IPS-18a (cell line): ENCODE measurements at regions not wholly inside any gene's neighbourhood (a gene's known extent, or its start where the extent isn't known, plus 50 kb on each side); places are given as distances from the start of the nearest gene placed in this dataset.

Source experiments
- H3K27ac ChIP-seq: one replicate; pipeline ENCODE4 v1.5.1; 2013; ENCODE audit warnings: low read length
- H3K27me3 ChIP-seq: one replicate; pipeline ENCODE4 v1.6.1; 2013; ENCODE audit warnings: mild to moderate bottlenecking, low read length; ENCODE audit not compliant: control insufficient read depth, insufficient read depth
- H3K36me3 ChIP-seq: one replicate; pipeline ENCODE4 v1.6.1; 2013; ENCODE audit warnings: low read depth, low read length; ENCODE audit not compliant: control insufficient read depth
- H3K4me1 ChIP-seq: one replicate; pipeline ENCODE4 v1.6.1; 2013; ENCODE audit warnings: low read depth, low read length; ENCODE audit not compliant: control insufficient read depth
- H3K4me3 ChIP-seq: one replicate; pipeline ENCODE4 v1.5.1; 2013; ENCODE audit warnings: low read length
- H3K9ac ChIP-seq: one replicate; pipeline ENCODE4 v1.6.1; 2013; ENCODE audit warnings: mild to moderate bottlenecking, low read length, moderate library complexity
- H3K9me3 ChIP-seq: one replicate; pipeline ENCODE4 v1.6.1; 2013; ENCODE audit warnings: low read depth, low read length; ENCODE audit not compliant: control insufficient read depth

DNA sequence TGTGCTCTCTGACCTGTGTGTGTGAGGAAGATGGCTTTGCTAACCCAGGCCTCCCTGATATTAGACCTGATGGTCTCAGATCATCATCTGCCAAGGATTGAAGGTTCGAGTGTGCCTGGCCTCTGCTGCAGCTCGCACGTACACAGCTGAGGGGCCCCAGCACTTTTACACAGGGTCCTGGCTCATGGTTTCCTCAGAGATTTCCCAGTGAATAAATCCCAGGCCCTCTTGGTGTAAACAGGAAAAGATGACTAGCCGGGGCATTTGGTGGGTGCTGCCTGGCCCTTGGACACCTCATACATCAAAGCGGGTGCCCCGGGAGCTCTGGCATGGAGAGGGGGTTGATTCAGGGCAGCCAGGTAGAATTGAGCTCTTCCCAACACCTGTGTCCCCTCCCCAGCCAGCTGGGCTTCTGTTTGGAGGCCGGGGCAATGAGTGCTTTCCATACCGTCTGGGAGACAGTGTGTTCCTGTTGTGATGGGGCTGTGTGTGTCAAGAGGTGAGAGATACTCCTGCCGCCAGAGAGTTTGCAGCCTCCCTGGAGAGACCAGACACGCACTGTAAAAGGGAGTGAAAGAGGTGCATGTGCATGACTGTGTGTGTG is 72.5 kb upstream of the TLE3 start:
- Histone ChIP-seq H3K4me1 (peaks cover 7% of the 10 kb centered on the region), H3K4me3 (no peak overlapping the region), H3K9ac (no peak overlapping the region), H3K36me3 (no peaks in the 10 kb centered on the region), H3K27me3 (no peaks in the 10 kb centered on the region), H3K9me3 (no peaks in the 10 kb centered on the region), H3K27ac (no peak overlapping the region)

- H3K9me3 ChIP-seq: no peaks in the 10 kb centered on the region
- H3K27ac ChIP-seq: no peak overlapping the region
- H3K9ac ChIP-seq: no peak overlapping the region
- peaks cover 9% of the 10 kb centered on the region for H3K4me1 ChIP-seq
- H3K4me3 ChIP-seq: no peak overlapping the region
- H3K27me3 ChIP-seq: no peaks in the 10 kb centered on the region
- no peaks in the 10 kb centered on the region for H3K36me3 ChIP-seq
Measured at GRCh38 chr15:70169147-70169546, 71.4 kb upstream of the TLE3 start.

GRCh38 chr15:70167155-70167554 is 69.4 kb upstream of the TLE3 start:
- peaks cover 9% of the 10 kb centered on the region for H3K4me1 ChIP-seq
- H3K4me3 ChIP-seq: no peak overlapping the region
- no peak overlapping the region for H3K27ac ChIP-seq
- H3K36me3 ChIP-seq: no peaks in the 10 kb centered on the region
- no peak overlapping the region for H3K9ac ChIP-seq
- H3K27me3 ChIP-seq: no peaks in the 10 kb centered on the region
- no peaks in the 10 kb centered on the region for H3K9me3 ChIP-seq

DNA sequence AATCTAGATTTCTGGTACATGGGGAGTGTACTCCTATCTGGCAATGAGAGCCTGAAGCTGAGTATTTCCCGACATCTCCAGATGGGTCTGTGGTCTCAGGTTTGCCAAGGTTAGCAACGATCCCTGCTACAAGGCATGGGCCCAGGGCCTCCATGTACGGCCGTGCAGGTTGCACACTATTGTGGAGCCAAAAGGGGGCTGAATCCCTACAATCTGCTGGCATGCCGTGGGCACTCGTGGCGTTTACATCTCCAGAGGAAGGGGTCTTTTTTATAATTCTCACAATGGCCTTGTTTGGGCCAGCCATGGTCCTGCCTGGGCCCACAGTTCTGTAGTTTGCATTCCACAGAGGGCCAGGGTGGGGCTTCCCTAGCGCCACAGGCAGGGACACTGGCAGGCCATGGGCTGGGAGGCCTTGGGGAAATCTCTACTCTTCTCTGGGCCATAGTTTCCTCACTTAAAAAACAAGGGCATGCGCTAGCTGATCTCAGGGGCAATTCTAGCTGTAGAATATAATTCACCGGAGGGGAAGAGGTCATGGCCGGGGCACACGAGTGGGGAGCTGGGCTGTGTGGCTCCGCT is 68.9 kb upstream of the TLE3 start:
- Histone ChIP-seq H3K27me3 (no peaks in the 10 kb centered on the region), H3K4me1 (peaks cover 9% of the 10 kb centered on the region), H3K9ac (no peak overlapping the region), H3K4me3 (no peak overlapping the region), H3K36me3 (no peaks in the 10 kb centered on the region), H3K9me3 (no peaks in the 10 kb centered on the region), H3K27ac (no peak overlapping the region)

- Histone ChIP-seq H3K27ac (no peak overlapping the region), H3K36me3 (no peaks in the 10 kb centered on the region), H3K4me1 (peaks cover 9% of the 10 kb centered on the region), H3K4me3 (no peak overlapping the region), H3K27me3 (no peaks in the 10 kb centered on the region), H3K9ac (no peak overlapping the region), H3K9me3 (no peaks in the 10 kb centered on the region)
Measured at GRCh38 chr15:70165716-70166284, 68.1 kb upstream of the TLE3 start.

- Histone ChIP-seq H3K9me3 (no peaks in the 10 kb centered on the region), H3K9ac (no peak overlapping the region), H3K4me3 (no peak overlapping the region), H3K36me3 (no peaks in the 10 kb centered on the region), H3K27ac (no peak overlapping the region), H3K4me1 (peaks cover 9% of the 10 kb centered on the region), H3K27me3 (no peaks in the 10 kb centered on the region)
Measured at GRCh38 chr15:70164910-70165715, 67.4 kb upstream of the TLE3 start.

- peaks cover 9% of the 10 kb centered on the region for H3K4me1 ChIP-seq
- no peaks in the 10 kb centered on the region for H3K36me3 ChIP-seq
- no peaks in the 10 kb centered on the region for H3K9me3 ChIP-seq
- H3K27ac ChIP-seq: no peak overlapping the region
- no peaks in the 10 kb centered on the region for H3K27me3 ChIP-seq
- H3K9ac ChIP-seq: no peak overlapping the region
- no peak overlapping the region for H3K4me3 ChIP-seq
Measured at GRCh38 chr15:70164156-70164900, 66.6 kb upstream of the TLE3 start.

DNA sequence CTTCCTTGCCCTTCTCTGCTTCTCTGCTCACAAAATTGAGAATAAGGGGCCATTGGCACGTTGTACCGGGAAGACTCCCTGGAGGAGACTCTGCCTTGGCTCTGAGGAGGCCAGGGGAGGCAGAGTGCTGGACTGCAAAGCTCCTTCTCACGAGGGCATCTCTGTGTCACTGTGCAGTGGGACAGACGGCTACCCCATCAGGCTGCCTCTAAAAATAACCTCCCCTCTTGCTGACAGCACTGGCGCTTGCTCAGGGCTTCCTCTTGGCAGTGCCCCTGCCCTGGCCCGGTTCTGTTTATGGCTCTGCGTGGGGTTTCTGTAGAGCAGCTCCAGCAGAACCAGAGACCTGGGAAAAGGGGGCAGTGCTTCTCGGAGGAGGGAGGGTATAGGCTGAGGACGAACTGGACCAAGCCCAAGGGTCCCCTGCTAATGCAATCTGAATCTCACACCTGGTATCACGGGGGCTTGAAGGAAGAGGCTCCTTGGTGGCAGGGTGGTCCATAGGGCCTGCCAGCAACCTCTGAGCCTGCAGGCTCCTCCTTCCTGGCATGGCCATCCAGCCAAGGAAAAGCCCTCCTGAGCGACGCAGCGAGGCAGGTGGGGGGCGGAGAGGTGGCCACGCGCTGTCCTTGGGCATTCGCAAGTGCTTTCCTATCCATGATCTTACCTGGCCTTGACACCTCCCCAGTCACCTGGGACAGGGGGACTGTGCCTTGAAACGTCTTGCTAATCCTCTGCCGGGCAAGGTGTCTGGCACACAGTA is 63.3 kb upstream of the TLE3 start:
- Histone ChIP-seq H3K9ac (no peak overlapping the region), H3K4me3 (no peak overlapping the region), H3K9me3 (no peaks in the 10 kb centered on the region), H3K36me3 (no peaks in the 10 kb centered on the region), H3K4me1 (peaks cover 9% of the 10 kb centered on the region), H3K27me3 (no peaks in the 10 kb centered on the region), H3K27ac (no peak overlapping the region)

GRCh38 chr15:70160267-70160666 is 62.5 kb upstream of the TLE3 start:
- H3K9ac ChIP-seq: no peak overlapping the region
- no peaks in the 10 kb centered on the region for H3K27me3 ChIP-seq
- H3K4me3 ChIP-seq: no peak overlapping the region
- H3K36me3 ChIP-seq: no peaks in the 10 kb centered on the region
- H3K4me1 ChIP-seq: peaks cover 3% of the 10 kb centered on the region
- H3K27ac ChIP-seq: no peak overlapping the region
- no peaks in the 10 kb centered on the region for H3K9me3 ChIP-seq

- no peak overlapping the region for H3K4me3 ChIP-seq
- H3K9me3 ChIP-seq: no peaks in the 10 kb centered on the region
- H3K36me3 ChIP-seq: no peaks in the 10 kb centered on the region
- H3K27ac ChIP-seq: no peak overlapping the region
- no peaks in the 10 kb centered on the region for H3K4me1 ChIP-seq
- no peaks in the 10 kb centered on the region for H3K27me3 ChIP-seq
- no peak overlapping the region for H3K9ac ChIP-seq
Measured at GRCh38 chr15:70159713-70160009, 61.9 kb upstream of the TLE3 start.
